Activated T-cell treated with anti-CD3 and anti-CD28 coated beads for 24 hours (primary cell): ENCODE measurements at regions not wholly inside any gene's neighbourhood (a gene's known extent, or its start where the extent isn't known, plus 50 kb on each side); places are given as distances from the start of the nearest gene placed in this dataset.

Experiments
- DNase-seq: peaks from one replicate; pipeline ENCODE4 v3.0.0-alpha.2; 2020; ENCODE audit warnings: low read depth

- no peak for DNase-seq
These were observed 617.1 kb downstream of the SQOR start for GRCh38 chr15:46251903-46252302.

GRCh38 chr15:46258056-46258455 lies 623.2 kb downstream of the SQOR start:
- no peak for DNase-seq

- no peak for DNase-seq
These were observed 626.1 kb downstream of the SQOR start for GRCh38 chr15:46260937-46261336.

- no peak for DNase-seq
These were observed 631.0 kb downstream of the SQOR start for GRCh38 chr15:46265664-46266347.

GRCh38 chr15:46266661-46267060 lies 631.8 kb downstream of the SQOR start:
- no peak for DNase-seq

- no peak for DNase-seq
These were observed 635.8 kb downstream of the SQOR start for GRCh38 chr15:46270481-46271147.

- no peak for DNase-seq
These were observed 640.9 kb downstream of the SQOR start for GRCh38 chr15:46275701-46276100.

GRCh38 chr15:46277451-46277850 lies 642.6 kb downstream of the SQOR start:
- no peak for DNase-seq

GRCh38 chr15:46278062-46278461 lies 643.2 kb downstream of the SQOR start:
- no peak for DNase-seq

GRCh38 chr15:46278486-46279090 lies 643.8 kb downstream of the SQOR start:
- no peak for DNase-seq

- no peak for DNase-seq
These were observed 646.1 kb downstream of the SQOR start for GRCh38 chr15:46280762-46281542.

GRCh38 chr15:46293550-46293949 lies 658.7 kb downstream of the SQOR start:
- DNase-seq = no peak

- no peak for DNase-seq
These were observed 661.2 kb downstream of the SQOR start for GRCh38 chr15:46296002-46296401.

GRCh38 chr15:46296797-46297196 lies 662.0 kb downstream of the SQOR start:
- DNase-seq = no peak

GRCh38 chr15:46297766-46298165 lies 662.9 kb downstream of the SQOR start:
- no peak for DNase-seq

GRCh38 chr15:46300716-46301115 lies 665.9 kb downstream of the SQOR start:
- DNase-seq = no peak

- no peak for DNase-seq
These were observed 666.5 kb downstream of the SQOR start for GRCh38 chr15:46301291-46301690.

- no peak for DNase-seq
These were observed 667.0 kb downstream of the SQOR start for GRCh38 chr15:46301826-46302225.

GRCh38 chr15:46304321-46304720 lies 669.5 kb downstream of the SQOR start:
- peak; percentile 0 for DNase-seq

GRCh38 chr15:46307746-46308145 lies 672.9 kb downstream of the SQOR start:
- no peak for DNase-seq

- DNase-seq = no peak
These were observed 675.1 kb downstream of the SQOR start for GRCh38 chr15:46309914-46310313.

GRCh38 chr15:46312133-46312740 lies 677.4 kb downstream of the SQOR start:
- DNase-seq = peak; percentile 49
